ENCODE measurements at regions not wholly inside any gene's neighbourhood (a gene's known extent, or its start where the extent isn't known, plus 50 kb on each side); places are given as distances from the start of the nearest gene placed in this dataset.

DNA sequence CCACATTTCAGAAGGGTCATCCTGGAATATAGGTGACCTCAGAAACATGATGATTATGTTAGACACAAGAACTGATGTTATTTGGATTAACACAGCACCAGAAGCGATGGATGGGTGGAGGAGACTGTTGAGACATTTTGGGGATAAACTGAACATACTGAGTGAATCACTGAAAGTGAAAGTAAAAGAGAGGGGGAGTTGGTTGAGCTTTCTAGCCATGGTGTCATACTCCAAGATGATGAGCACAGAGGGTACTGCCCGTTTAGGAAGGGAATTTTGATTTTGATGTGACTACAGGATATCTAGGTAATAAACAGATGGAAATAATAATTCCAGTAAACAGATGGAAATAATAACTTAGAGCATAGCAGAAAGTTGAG lies 248.0 kb upstream of the NPY start:
- no peak for FAIRE-seq
- no peak overlapping the region for H3K27ac ChIP-seq (ENCODE audit: control insufficient read depth, insufficient read depth, low read length)
- H2AFZ ChIP-seq (ENCODE audit: control insufficient read depth, low read length): no peak overlapping the region
- dilution Hi-C loops (cut with MboI; ENCODE audit: extremely low pct_ligation_motif_present, low sequenced_read_pairs): no loop called here
- no peaks in the 10 kb centered on the region for H3K9me1 ChIP-seq (ENCODE audit: control insufficient read depth, extremely low read depth, insufficient read depth, low read length)
- H3K36me3 ChIP-seq (ENCODE audit: control insufficient read depth in 2 of 2, extremely low read depth in 1 of 2, insufficient read depth in 2 of 2, low read length in 2 of 2): no peaks in the 10 kb centered on the region
- H3K4me1 ChIP-seq (ENCODE audit: control insufficient read depth, extremely low read depth, insufficient read depth, low read length): no peaks in the 10 kb centered on the region
- DNase-seq (ENCODE audit: low read depth, low spot score): no peak
- no peak overlapping the region for H3K9ac ChIP-seq (ENCODE audit: control insufficient read depth, extremely low read depth, insufficient read depth, low read length)
- H3K4me2 ChIP-seq (ENCODE audit: control insufficient read depth, extremely low read depth, insufficient read depth, low read depth, low read length): no peak overlapping the region
- no peak overlapping the region for H3K4me3 ChIP-seq (ENCODE audit: control insufficient read depth in 2 of 3, extremely low read depth in 1 of 3, insufficient read depth in 2 of 3, low read depth in 1 of 3, low read length in 3 of 3)
- TF ChIP-seq, protein P1, sequence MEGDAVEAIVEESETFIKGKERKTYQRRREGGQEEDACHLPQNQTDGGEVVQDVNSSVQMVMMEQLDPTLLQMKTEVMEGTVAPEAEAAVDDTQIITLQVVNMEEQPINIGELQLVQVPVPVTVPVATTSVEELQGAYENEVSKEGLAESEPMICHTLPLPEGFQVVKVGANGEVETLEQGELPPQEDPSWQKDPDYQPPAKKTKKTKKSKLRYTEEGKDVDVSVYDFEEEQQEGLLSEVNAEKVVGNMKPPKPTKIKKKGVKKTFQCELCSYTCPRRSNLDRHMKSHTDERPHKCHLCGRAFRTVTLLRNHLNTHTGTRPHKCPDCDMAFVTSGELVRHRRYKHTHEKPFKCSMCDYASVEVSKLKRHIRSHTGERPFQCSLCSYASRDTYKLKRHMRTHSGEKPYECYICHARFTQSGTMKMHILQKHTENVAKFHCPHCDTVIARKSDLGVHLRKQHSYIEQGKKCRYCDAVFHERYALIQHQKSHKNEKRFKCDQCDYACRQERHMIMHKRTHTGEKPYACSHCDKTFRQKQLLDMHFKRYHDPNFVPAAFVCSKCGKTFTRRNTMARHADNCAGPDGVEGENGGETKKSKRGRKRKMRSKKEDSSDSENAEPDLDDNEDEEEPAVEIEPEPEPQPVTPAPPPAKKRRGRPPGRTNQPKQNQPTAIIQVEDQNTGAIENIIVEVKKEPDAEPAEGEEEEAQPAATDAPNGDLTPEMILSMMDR (optimal IDR thresholded peaks at IDR 0.05 in 1 of 3, IDR thresholded peaks at IDR 0.05 in 1 of 3, conservative IDR thresholded peaks at IDR 0.05 in 1 of 3; ENCODE audit: extremely low read depth in 1 of 3, insufficient read depth in 2 of 3, low read length in 3 of 3): no peak
- TF ChIP-seq EZH2 (IDR thresholded peaks at IDR 0.05; ENCODE audit: low read length): no peak
- no peaks in the 10 kb centered on the region for H3K27me3 ChIP-seq (ENCODE audit: control insufficient read depth, extremely low read depth, insufficient read depth, low read length)
- no peaks in the 10 kb centered on the region for H4K20me1 ChIP-seq (ENCODE audit: control insufficient read depth, extremely low read depth, insufficient read depth, low read length)
- H3K79me2 ChIP-seq (ENCODE audit: control insufficient read depth, insufficient read depth, low read length): no peaks in the 10 kb centered on the region
- H3K9me3 ChIP-seq (ENCODE audit: control insufficient read depth, low read depth, low read length): no peaks in the 10 kb centered on the region

DNA sequence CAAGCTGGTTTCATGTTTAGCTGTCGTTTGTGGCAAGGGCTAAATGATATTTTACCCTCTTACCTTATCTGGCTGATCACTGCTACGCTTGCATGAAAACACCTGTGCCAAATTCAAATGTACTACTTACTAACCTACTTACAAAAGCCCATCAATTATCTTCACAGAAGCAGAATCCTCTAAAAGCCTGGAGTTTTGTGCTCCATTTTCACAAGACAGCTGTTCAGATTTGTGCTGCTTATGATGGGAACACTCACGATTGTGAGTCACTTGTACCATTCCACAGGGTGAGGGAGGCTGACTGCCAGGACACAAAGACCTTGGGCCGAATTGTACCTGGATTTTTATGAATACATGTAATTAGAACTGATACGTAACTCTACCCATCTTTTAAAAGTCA lies 245.0 kb upstream of the NPY start:
- no peak overlapping the region for H2AFZ ChIP-seq (ENCODE audit: control insufficient read depth, low read length)
- H3K4me1 ChIP-seq (ENCODE audit: control insufficient read depth, extremely low read depth, insufficient read depth, low read length): no peaks in the 10 kb centered on the region

More for the DNA sequence above, 245.0 kb upstream of the NPY start:
- Histone ChIP-seq H3K4me2 (ENCODE audit: control insufficient read depth, extremely low read depth, insufficient read depth, low read depth, low read length) (no peak overlapping the region), H3K27ac (ENCODE audit: control insufficient read depth, insufficient read depth, low read length) (no peak overlapping the region), H3K9me1 (ENCODE audit: control insufficient read depth, extremely low read depth, insufficient read depth, low read length) (no peaks in the 10 kb centered on the region), H4K20me1 (ENCODE audit: control insufficient read depth, extremely low read depth, insufficient read depth, low read length) (no peaks in the 10 kb centered on the region), H3K9me3 (ENCODE audit: control insufficient read depth, low read depth, low read length) (no peaks in the 10 kb centered on the region), H3K36me3 (ENCODE audit: control insufficient read depth in 2 of 2, extremely low read depth in 1 of 2, insufficient read depth in 2 of 2, low read length in 2 of 2) (no peaks in the 10 kb centered on the region), H3K4me3 (ENCODE audit: control insufficient read depth in 2 of 3, extremely low read depth in 1 of 3, insufficient read depth in 2 of 3, low read depth in 1 of 3, low read length in 3 of 3) (no peak overlapping the region), H3K9ac (ENCODE audit: control insufficient read depth, extremely low read depth, insufficient read depth, low read length) (no peak overlapping the region), H3K79me2 (ENCODE audit: control insufficient read depth, insufficient read depth, low read length) (no peaks in the 10 kb centered on the region), H3K27me3 (ENCODE audit: control insufficient read depth, extremely low read depth, insufficient read depth, low read length) (no peaks in the 10 kb centered on the region)
- DNase-seq (ENCODE audit: low read depth, low spot score) (no peak), FAIRE-seq (no peak)
- dilution Hi-C loops (cut with MboI; ENCODE audit: extremely low pct_ligation_motif_present, low sequenced_read_pairs): no loop called here
- TF ChIP-seq, protein P1 (optimal IDR thresholded peaks at IDR 0.05 in 1 of 3, IDR thresholded peaks at IDR 0.05 in 1 of 3, conservative IDR thresholded peaks at IDR 0.05 in 1 of 3; ENCODE audit: extremely low read depth in 1 of 3, insufficient read depth in 2 of 3, low read length in 3 of 3): no peak
- TF ChIP-seq EZH2 (IDR thresholded peaks at IDR 0.05; ENCODE audit: low read length): no peak
